Effector memory CD4-positive, alpha-beta T cell (primary cell): ENCODE measurements at regions not wholly inside any gene's neighbourhood (a gene's known extent, or its start where the extent isn't known, plus 50 kb on each side); places are given as distances from the start of the nearest gene placed in this dataset.

ENCODE experiments used
- DNase-seq, 3 donors: peaks; one replicate each; pipeline ENCODE4 v3.0.0-alpha.2; 2020
- H3K27ac ChIP-seq: 2 replicates; pipeline ENCODE4 v1.7.0; 2013; ENCODE audit warnings: mild to moderate bottlenecking, low read length, moderate library complexity; ENCODE audit not compliant: insufficient read depth, poor library complexity, severe bottlenecking
- H3K27me3 ChIP-seq: replicated peaks from 2 replicates; pipeline ENCODE4 v1.7.0; 2013; ENCODE audit warnings: mild to moderate bottlenecking, low read length; ENCODE audit not compliant: insufficient read depth, control insufficient read depth, poor library complexity, severe bottlenecking
- H3K36me3 ChIP-seq: 2 replicates; pipeline ENCODE4 v1.7.0; 2013; ENCODE audit warnings: mild to moderate bottlenecking, low read length, moderate library complexity; ENCODE audit not compliant: control insufficient read depth, insufficient read depth
- H3K4me1 ChIP-seq: 2 replicates; pipeline ENCODE4 v1.7.0; 2013; ENCODE audit warnings: low read length, mild to moderate bottlenecking; ENCODE audit not compliant: control insufficient read depth, insufficient read depth, poor library complexity, severe bottlenecking
- H3K4me3 ChIP-seq: 2 replicates; pipeline ENCODE4 v1.7.0; 2013; ENCODE audit warnings: low read length, low read depth, mild to moderate bottlenecking; ENCODE audit not compliant: insufficient read depth, poor library complexity, severe bottlenecking
- H3K9me3 ChIP-seq: 2 replicates; pipeline ENCODE4 v1.7.0; 2013; ENCODE audit warnings: mild to moderate bottlenecking, low read length, moderate library complexity; ENCODE audit not compliant: control insufficient read depth

- Histone ChIP-seq H3K36me3 (no peaks in the 10 kb centered on the region), H3K27ac (no peak overlapping the region), H3K4me1 (no peaks in the 10 kb centered on the region), H3K9me3 (no peaks in the 10 kb centered on the region), H3K4me3 (no peak overlapping the region), H3K27me3 (no peaks in the 10 kb centered on the region)
- DNase-seq: no peak
These were observed 721.5 kb downstream of the SLC16A7 start for GRCh38 chr12:60317361-60317760.

GRCh38 chr12:60324746-60325145 is 728.9 kb downstream of the SLC16A7 start:
- Histone ChIP-seq H3K4me1 (no peaks in the 10 kb centered on the region), H3K9me3 (no peaks in the 10 kb centered on the region), H3K27me3 (no peaks in the 10 kb centered on the region), H3K36me3 (no peaks in the 10 kb centered on the region), H3K4me3 (no peak overlapping the region), H3K27ac (no peak overlapping the region)
- no peak for DNase-seq

DNA sequence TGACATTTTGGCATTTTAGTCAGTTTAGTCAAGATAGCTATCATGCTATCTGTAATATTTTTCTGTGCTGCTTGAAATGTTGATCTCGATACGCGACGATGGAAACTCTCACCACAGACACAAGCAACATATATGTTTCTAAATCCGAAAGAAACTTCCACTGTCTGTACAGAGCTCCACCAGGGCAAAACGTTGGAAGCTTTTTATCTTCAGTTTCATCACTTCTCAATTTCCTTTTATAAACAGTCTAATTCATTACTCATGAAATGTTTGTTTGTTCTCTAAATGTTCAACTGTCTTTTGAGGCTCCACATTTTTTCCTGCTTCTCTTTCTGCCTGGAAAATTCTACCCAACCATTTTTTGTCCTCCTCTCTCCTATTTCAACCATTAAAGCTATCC is 737.6 kb downstream of the SLC16A7 start:
- no peaks in the 10 kb centered on the region for H3K36me3 ChIP-seq
- H3K9me3 ChIP-seq: no peaks in the 10 kb centered on the region
- no peaks in the 10 kb centered on the region for H3K27me3 ChIP-seq
- no peak overlapping the region for H3K27ac ChIP-seq
- no peak for DNase-seq
- no peaks in the 10 kb centered on the region for H3K4me1 ChIP-seq
- no peak overlapping the region for H3K4me3 ChIP-seq

GRCh38 chr12:60335745-60336144 is 739.9 kb downstream of the SLC16A7 start:
- Histone ChIP-seq H3K27ac (no peak overlapping the region), H3K27me3 (no peaks in the 10 kb centered on the region), H3K36me3 (no peaks in the 10 kb centered on the region), H3K9me3 (no peaks in the 10 kb centered on the region), H3K4me1 (no peaks in the 10 kb centered on the region), H3K4me3 (no peak overlapping the region)
- no peak for DNase-seq

- no peaks in the 10 kb centered on the region for H3K4me1 ChIP-seq
- H3K27me3 ChIP-seq: no peaks in the 10 kb centered on the region
- H3K36me3 ChIP-seq: no peaks in the 10 kb centered on the region
- H3K4me3 ChIP-seq: no peak overlapping the region
- no peaks in the 10 kb centered on the region for H3K9me3 ChIP-seq
- DNase-seq: no peak
- H3K27ac ChIP-seq: no peak overlapping the region
These were observed 742.2 kb downstream of the SLC16A7 start for GRCh38 chr12:60337839-60338549.

- Histone ChIP-seq H3K9me3 (no peaks in the 10 kb centered on the region), H3K4me1 (no peaks in the 10 kb centered on the region), H3K36me3 (no peaks in the 10 kb centered on the region), H3K27ac (no peak overlapping the region), H3K4me3 (no peak overlapping the region), H3K27me3 (no peaks in the 10 kb centered on the region)
- DNase-seq: no peak
These were observed 749.6 kb downstream of the SLC16A7 start for GRCh38 chr12:60345442-60345841.

- H3K27ac ChIP-seq: no peak overlapping the region
- H3K4me1 ChIP-seq: no peaks in the 10 kb centered on the region
- no peaks in the 10 kb centered on the region for H3K27me3 ChIP-seq
- no peak for DNase-seq
- no peak overlapping the region for H3K4me3 ChIP-seq
- no peaks in the 10 kb centered on the region for H3K36me3 ChIP-seq
- no peaks in the 10 kb centered on the region for H3K9me3 ChIP-seq
These were observed 753.6 kb downstream of the SLC16A7 start for GRCh38 chr12:60349232-60349978.

GRCh38 chr12:60387356-60387755 is 791.5 kb downstream of the SLC16A7 start:
- DNase-seq: no peak
- no peaks in the 10 kb centered on the region for H3K36me3 ChIP-seq
- H3K9me3 ChIP-seq: no peaks in the 10 kb centered on the region
- no peak overlapping the region for H3K27ac ChIP-seq
- H3K4me3 ChIP-seq: no peak overlapping the region
- H3K27me3 ChIP-seq: no peaks in the 10 kb centered on the region
- no peaks in the 10 kb centered on the region for H3K4me1 ChIP-seq

- H3K4me3 ChIP-seq: no peak overlapping the region
- no peak for DNase-seq
- H3K27me3 ChIP-seq: no peaks in the 10 kb centered on the region
- H3K9me3 ChIP-seq: no peaks in the 10 kb centered on the region
- no peaks in the 10 kb centered on the region for H3K36me3 ChIP-seq
- H3K27ac ChIP-seq: no peak overlapping the region
- no peaks in the 10 kb centered on the region for H3K4me1 ChIP-seq
These were observed 795.2 kb downstream of the SLC16A7 start for GRCh38 chr12:60391051-60391450.

DNA sequence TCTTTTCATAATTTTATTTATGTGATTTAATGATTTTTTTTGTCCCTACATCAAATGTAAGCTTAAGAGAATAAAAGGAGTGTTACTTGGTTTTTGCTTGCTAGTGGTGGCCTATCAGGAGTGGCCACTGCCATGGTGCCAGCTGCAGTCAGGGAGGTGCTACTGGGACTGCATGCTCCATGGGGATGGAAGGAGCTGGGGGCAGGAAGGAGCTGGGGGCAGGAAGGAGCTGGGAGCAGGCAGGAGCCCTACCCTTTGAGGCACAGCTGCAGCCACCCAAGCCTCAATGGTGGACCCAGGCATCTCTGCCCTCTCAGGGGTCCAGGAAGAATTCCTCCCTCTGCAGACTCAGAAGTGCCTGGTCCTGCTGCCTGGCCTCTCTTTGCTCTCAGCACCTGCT is 796.0 kb downstream of the SLC16A7 start:
- H3K27ac ChIP-seq: no peak overlapping the region
- no peak overlapping the region for H3K4me3 ChIP-seq
- H3K4me1 ChIP-seq: no peaks in the 10 kb centered on the region
- no peaks in the 10 kb centered on the region for H3K27me3 ChIP-seq
- no peaks in the 10 kb centered on the region for H3K9me3 ChIP-seq
- no peak for DNase-seq
- no peaks in the 10 kb centered on the region for H3K36me3 ChIP-seq
